CD14-positive monocyte (primary cell): ENCODE measurements at regions not wholly inside any gene's neighbourhood (a gene's known extent, or its start where the extent isn't known, plus 50 kb on each side); places are given as distances from the start of the nearest gene placed in this dataset.

Source experiments
- DNase-seq, 3 donors: peaks; one replicate each; pipeline ENCODE4 v3.0.0-alpha.2; 2011 to 2022
- H2AFZ ChIP-seq: 2 replicates; pipeline ENCODE4 v1.6.0; 2012; ENCODE audit warnings: mild to moderate bottlenecking, low read depth, low read length, inconsistent platforms; ENCODE audit not compliant: insufficient read depth, poor library complexity, severe bottlenecking
- H3K27ac ChIP-seq, 2 donors: 1 replicate in 1 of 2; 2 replicates in 1 of 2; pipeline ENCODE4 v1.5.1; 2012 to 2013; ENCODE audit warnings: low read length in 2 of 2, control low read depth in 1 of 2, inconsistent platforms in 1 of 2, low read depth in 1 of 2, mild to moderate bottlenecking in 1 of 2
- H3K27me3 ChIP-seq, 2 donors: one replicate each; pipeline versions ENCODE4 v1.6.0 to v1.6.1; 2011 to 2013; ENCODE audit warnings: low read length in 2 of 2; ENCODE audit not compliant: control insufficient read depth in 2 of 2, insufficient read depth in 2 of 2
- H3K36me3 ChIP-seq, 2 donors: replicated peaks in 1 of 2; 1 replicate in 1 of 2; 2 replicates in 1 of 2; pipeline versions ENCODE4 v1.5.1 to v1.6.1; 2012 to 2013; ENCODE audit warnings: low read length in 2 of 2, control low read depth in 1 of 2, inconsistent platforms in 1 of 2, mild to moderate bottlenecking in 1 of 2; ENCODE audit not compliant: insufficient read depth in 2 of 2, control insufficient read depth in 1 of 2
- H3K4me1 ChIP-seq, 2 donors: 1 replicate in 1 of 2; 2 replicates in 1 of 2; pipeline versions ENCODE4 v1.5.1 to v1.6.1; 2012 to 2013; ENCODE audit warnings: low read length in 2 of 2, control low read depth in 1 of 2, inconsistent platforms in 1 of 2, mild to moderate bottlenecking in 1 of 2, moderate library complexity in 1 of 2; ENCODE audit not compliant: insufficient read depth in 2 of 2, control insufficient read depth in 1 of 2
- H3K4me2 ChIP-seq: replicated peaks from 2 replicates; pipeline ENCODE3; 2012; ENCODE audit warnings: low read length, moderate library complexity, mild to moderate bottlenecking; ENCODE audit not compliant: poor library complexity, severe bottlenecking; ENCODE audit errors: extremely low read depth
- H3K4me3 ChIP-seq, 3 experiments: fragments of 200-600 bp in 1 of 3; sonication (generic) in 1 of 3; replicated peaks in 1 of 3; 1 replicate in 2 of 3; 2 replicates in 1 of 3; pipeline ENCODE4 v1.5.1; 2011 to 2013; ENCODE audit warnings: low read length in 3 of 3, mild to moderate bottlenecking in 3 of 3, control low read depth in 2 of 3, low read depth in 2 of 3, inconsistent platforms in 1 of 3, moderate library complexity in 1 of 3
- H3K79me2 ChIP-seq: 2 replicates; pipeline ENCODE4 v1.6.0; 2012; ENCODE audit warnings: mild to moderate bottlenecking, control low read depth, inconsistent platforms, low read length, moderate library complexity; ENCODE audit not compliant: insufficient read depth
- H3K9ac ChIP-seq: 2 replicates; pipeline ENCODE4 v1.6.0; 2017; ENCODE audit warnings: low read length, mild to moderate bottlenecking; ENCODE audit not compliant: insufficient read depth, poor library complexity, severe bottlenecking
- H3K9me3 ChIP-seq, 2 donors: replicated peaks in 1 of 2; 1 replicate in 1 of 2; 2 replicates in 1 of 2; pipeline versions ENCODE4 v1.5.1 to v1.6.1; 2012 to 2013; ENCODE audit warnings: low read length in 2 of 2, control low read depth in 1 of 2; ENCODE audit not compliant: control insufficient read depth in 1 of 2, insufficient read depth in 1 of 2
- H4K20me1 ChIP-seq: 2 replicates; pipeline ENCODE4 v1.6.0; 2012; ENCODE audit warnings: mild to moderate bottlenecking, low read length, control low read depth, moderate library complexity; ENCODE audit not compliant: insufficient read depth
- H3K27ac Mint-ChIP-seq, 7 donors: one replicate each; pipeline ENCODE4 v1.8.0; 2020; ENCODE audit warnings: mild to moderate bottlenecking in 7 of 7, mixed read lengths in 7 of 7, moderate library complexity in 6 of 7, inconsistent platforms in 2 of 7
- H3K27me3 Mint-ChIP-seq, 3 donors: one replicate each; pipeline ENCODE4 v1.8.0; 2021 to 2022; ENCODE audit warnings: low read depth in 3 of 3, mild to moderate bottlenecking in 3 of 3, mixed read lengths in 3 of 3, moderate library complexity in 3 of 3, inconsistent platforms in 1 of 3
- H3K36me3 Mint-ChIP-seq, 2 donors: one replicate each; pipeline ENCODE4 v1.8.0; 2020; ENCODE audit warnings: mixed read lengths in 2 of 2, inconsistent platforms in 1 of 2, mild to moderate bottlenecking in 1 of 2
- H3K4me1 Mint-ChIP-seq: one replicate; pipeline ENCODE4 v1.8.0; 2020; ENCODE audit warnings: mild to moderate bottlenecking, mixed read lengths
- H3K4me3 Mint-ChIP-seq, 2 donors: one replicate each; pipeline ENCODE4 v1.8.0; 2020; ENCODE audit warnings: mild to moderate bottlenecking in 2 of 2, mixed read lengths in 2 of 2, moderate library complexity in 1 of 2
- H3K9me3 Mint-ChIP-seq, 7 donors: one replicate each; pipeline ENCODE4 v1.8.0; 2020 to 2022; ENCODE audit warnings: mixed read lengths in 7 of 7, mild to moderate bottlenecking in 6 of 7, moderate library complexity in 6 of 7, inconsistent platforms in 2 of 7
- CTCF ChIP-seq: fragments of 200-600 bp; IDR thresholded peaks from one replicate; pipeline ENCODE4 v1.8.0; 2022; ENCODE audit warnings: antibody characterized with exemption, mild to moderate bottlenecking
- WGBS: methylation state at CpG from one replicate; pipeline ENCODE4 v1.1.5; 2013; ENCODE audit warnings: missing lambda C conversion rate; ENCODE audit not compliant: insufficient coverage; 5-methylcytosine and 5-hydroxymethylcytosine counted together
- intact Hi-C, 2 donors: fragments of 100-400 bp; cut with micrococcal nuclease; formaldehyde crosslinking; loops; one replicate each; pipeline versions ENCODE4 v1.15.0 to v1.15.1; 2023

DNA sequence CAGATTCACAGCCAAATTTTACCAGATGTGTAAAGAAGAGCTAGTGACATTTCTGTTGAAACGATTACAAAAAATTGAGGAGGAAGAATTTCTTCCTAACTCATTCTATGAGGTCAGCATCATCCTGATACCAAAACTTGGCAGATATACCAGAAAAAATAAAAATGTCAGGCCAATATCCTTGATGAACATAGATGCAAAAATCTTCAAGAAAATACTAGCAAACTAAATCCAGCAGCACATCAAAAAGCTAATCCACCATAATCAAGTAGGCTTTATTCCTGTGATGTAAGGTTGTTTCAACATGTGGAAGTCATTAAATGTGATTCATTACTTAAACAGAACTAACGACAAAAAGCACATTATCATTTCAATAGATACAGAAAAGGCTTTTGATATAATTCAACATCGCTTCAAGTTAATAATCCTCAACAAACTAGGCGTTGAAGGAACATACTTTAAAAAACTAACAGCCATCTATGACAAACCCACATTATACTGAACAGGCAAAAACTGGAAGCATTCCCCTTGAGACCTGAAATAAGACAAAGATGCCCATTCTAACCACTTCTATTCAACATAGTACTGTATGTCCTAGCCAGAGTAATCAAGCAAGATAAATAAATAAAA, 807.7 kb upstream of the ZWINT start:
- intact Hi-C loops, result no loop called here
- Histone ChIP-seq H3K27me3 (no peaks in the 10 kb centered on the region), H3K4me3 (no peak overlapping the region), H2AFZ (no peak overlapping the region), H3K36me3 (no peaks in the 10 kb centered on the region), H4K20me1 (no peaks in the 10 kb centered on the region), H3K9ac (no peak overlapping the region), H3K9me3 (peaks cover 11 to 14% of the 10 kb centered on the region in 2 donors), H3K79me2 (no peaks in the 10 kb centered on the region), H3K27ac (no peak overlapping the region), H3K4me2 (no peak overlapping the region), H3K4me1 (no peaks in the 10 kb centered on the region)
- WGBS, result 63% methylated on average over 1 of the region's 4 CpGs
- H3K36me3 Mint-ChIP-seq, result no peaks in the 10 kb centered on the region
- no peak overlapping the region for H3K27ac Mint-ChIP-seq
- H3K27me3 Mint-ChIP-seq, result no peaks in the 10 kb centered on the region
- peaks cover 4 to 23% (median 7%) of the 10 kb centered on the region in 7 donors for H3K9me3 Mint-ChIP-seq
- no peak for DNase-seq
- H3K4me1 Mint-ChIP-seq, result no peaks in the 10 kb centered on the region
- TF ChIP-seq CTCF, result no peak
- no peak overlapping the region for H3K4me3 Mint-ChIP-seq

- WGBS, result 100% methylated on average over 1 of the region's 2 CpGs
- intact Hi-C loops, result no loop called here
- Histone ChIP-seq H3K36me3 (no peaks in the 10 kb centered on the region), H3K9me3 (peaks cover 11 to 14% of the 10 kb centered on the region in 2 donors), H3K79me2 (no peaks in the 10 kb centered on the region), H2AFZ (no peak overlapping the region), H3K4me1 (no peaks in the 10 kb centered on the region), H3K4me3 (no peak overlapping the region), H3K4me2 (no peak overlapping the region), H3K27me3 (no peaks in the 10 kb centered on the region), H4K20me1 (no peaks in the 10 kb centered on the region), H3K9ac (no peak overlapping the region), H3K27ac (no peak overlapping the region)
- Mint-ChIP-seq H3K4me1 (no peaks in the 10 kb centered on the region), H3K9me3 (peaks cover 4 to 23% (median 5%) of the 10 kb centered on the region in 7 donors), H3K27me3 (no peaks in the 10 kb centered on the region), H3K36me3 (no peaks in the 10 kb centered on the region), H3K27ac (no peak overlapping the region), H3K4me3 (no peak overlapping the region)
- no peak for DNase-seq
- TF ChIP-seq CTCF, result no peak
These were observed 804.6 kb upstream of the ZWINT start for GRCh38 chr10:57165671-57166070.
